Islet precursor cell (in vitro differentiated cells): ENCODE measurements at regions not wholly inside any gene's neighbourhood (a gene's known extent, or its start where the extent isn't known, plus 50 kb on each side); places are given as distances from the start of the nearest gene placed in this dataset.
A peak's percentile ranks its signal among the peaks of the same experiment; 100 is the strongest.
"Not testable (repeated sequence)": the region's sequence is repeated elsewhere in the genome, so short reads cannot be mapped to it uniquely, and the experiment has no call there.

Experiments
- DNase-seq: peaks from one replicate; pipeline ENCODE4 v3.0.0-alpha.2; 2018

DNA sequence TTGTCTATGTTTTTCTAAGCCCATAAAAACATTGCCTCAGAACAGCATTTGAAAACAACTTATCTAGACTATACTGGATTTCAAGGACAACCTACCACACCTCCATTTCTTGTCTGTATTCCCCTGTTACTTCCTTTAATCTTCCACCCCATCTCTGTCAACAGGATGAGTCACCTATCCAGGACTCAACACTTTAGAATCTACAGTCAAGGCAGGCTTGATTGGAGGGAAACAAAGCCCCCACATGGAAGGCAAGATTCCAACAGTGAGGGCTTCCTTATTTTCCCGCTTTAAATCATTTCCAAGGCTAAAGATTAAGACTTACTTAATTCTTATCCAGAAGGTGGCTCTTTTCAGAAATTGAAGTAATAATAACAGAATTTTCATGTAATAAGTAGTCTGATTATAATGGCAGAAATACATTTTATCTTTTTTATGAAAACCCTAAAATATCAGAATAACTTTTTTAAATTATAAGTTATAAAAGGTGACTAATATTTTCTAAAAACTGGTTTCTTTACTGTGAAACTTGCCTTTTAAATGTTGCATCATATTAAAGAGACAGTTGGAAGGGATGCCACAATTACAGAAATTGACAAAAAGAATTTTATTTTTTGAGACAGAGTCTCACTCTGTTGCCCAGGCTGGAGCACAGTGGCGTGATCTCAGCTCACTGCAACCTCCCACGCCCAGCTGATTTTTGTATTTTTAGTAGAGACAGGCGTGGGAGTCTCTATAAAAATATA, 138.7 kb upstream of the CCDC150 start:
- DNase-seq, result peak; percentile 59

DNA sequence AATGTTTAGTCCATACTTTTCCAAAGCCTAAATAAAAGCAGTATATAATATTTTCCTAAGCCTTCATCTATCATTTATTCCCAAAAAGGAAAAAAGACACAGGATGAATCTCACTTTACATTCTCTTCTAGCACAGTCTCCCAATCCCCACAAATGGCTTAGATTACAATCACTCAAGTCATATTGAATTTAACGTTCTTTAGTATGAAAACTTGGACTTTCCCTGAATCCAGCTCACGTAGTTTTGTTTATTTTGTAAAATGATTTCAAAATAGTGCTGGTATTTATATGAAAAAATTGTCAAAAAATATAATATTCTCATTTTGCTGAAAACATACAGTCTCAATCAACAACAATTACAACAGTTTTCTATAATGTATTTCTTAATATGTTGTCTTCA, 137.7 kb upstream of the CCDC150 start:
- no peak for DNase-seq

- DNase-seq, result no peak
Observed at GRCh38 chr2:196502386-196502785, 137.1 kb upstream of the CCDC150 start.

DNA sequence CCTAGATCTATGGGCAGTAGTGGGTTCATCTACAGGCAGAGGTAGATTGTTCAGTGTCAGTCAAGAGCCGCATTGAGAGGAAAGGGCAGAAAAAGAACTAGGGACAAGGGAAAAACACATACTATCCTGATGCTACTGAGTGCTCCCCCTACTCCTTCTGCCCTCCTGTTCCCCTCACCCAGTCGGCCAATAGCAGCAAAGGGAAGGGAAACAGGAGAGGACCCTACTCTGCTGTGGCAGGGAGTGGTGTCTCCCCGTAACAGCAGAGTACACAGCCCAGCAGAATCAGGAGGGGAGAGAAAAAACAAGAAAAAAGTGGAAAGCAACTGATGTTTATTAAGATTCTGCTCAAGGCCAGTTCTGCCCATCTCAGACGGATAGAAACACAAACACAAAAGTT, 136.1 kb upstream of the CCDC150 start:
- no peak for DNase-seq

DNA sequence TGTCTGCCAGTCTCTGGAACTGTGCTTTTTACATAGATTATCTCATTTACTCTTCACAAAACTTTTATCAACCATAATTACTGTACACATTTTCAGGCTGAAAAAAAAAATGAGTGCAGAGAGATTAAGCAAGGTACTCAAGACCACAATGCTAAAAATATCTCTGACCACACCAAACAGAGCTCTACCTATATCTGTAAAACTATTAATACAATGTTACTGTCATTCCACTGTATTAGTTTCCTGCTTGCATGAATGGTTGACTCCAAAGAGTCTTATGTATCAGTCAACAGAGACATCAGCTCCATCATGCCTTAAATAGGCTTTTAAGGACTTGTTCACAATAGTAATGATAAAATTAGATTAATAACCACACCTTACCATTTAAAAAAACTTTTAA, 134.7 kb upstream of the CCDC150 start:
- no peak for DNase-seq

GRCh38 chr2:196510246-196510645, 129.3 kb upstream of the CCDC150 start:
- DNase-seq, result no peak

DNA sequence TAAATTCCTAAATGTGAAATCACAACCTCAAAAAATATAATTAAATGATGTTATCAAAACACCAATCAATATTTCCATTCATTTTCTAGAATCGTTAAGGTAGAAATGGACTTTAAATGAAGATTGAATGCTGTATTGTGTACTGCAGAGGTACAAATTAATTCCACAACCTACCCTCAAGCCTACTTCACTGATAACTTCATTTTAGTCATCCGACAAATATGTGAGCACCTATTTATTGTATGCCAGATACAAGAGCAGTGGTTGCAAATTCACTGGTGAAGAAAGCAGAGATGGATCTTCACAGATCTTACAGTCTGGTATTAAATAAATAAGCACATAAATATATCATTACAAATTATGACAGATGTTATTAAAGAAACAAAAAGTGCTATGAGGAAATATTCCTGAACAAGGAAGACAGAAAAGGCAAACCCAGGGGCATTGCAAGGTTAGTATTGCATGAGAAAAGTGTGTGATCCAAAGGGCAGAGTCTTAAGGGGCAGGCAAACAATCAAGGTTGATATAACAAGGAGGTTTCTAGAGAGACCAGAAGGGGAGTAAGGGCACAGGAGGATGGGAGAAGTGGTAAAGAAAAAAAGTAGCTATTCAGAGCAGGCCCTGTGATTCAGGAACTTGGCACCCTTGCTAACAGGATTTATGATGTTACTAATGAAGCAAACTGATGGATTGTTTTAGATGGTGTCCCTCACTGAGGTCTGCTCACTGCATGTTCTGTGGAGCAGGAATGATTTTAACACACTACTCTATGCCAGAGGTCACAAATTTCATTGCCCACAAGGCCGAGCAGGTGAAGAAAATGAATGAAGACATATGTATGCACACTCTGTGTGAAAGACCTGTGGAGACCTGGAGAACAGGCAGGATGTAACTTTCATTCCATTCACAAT, 128.0 kb upstream of the CCDC150 start:
- no peak for DNase-seq

GRCh38 chr2:196513796-196514526, 125.6 kb upstream of the CCDC150 start:
- DNase-seq, result no peak

DNA sequence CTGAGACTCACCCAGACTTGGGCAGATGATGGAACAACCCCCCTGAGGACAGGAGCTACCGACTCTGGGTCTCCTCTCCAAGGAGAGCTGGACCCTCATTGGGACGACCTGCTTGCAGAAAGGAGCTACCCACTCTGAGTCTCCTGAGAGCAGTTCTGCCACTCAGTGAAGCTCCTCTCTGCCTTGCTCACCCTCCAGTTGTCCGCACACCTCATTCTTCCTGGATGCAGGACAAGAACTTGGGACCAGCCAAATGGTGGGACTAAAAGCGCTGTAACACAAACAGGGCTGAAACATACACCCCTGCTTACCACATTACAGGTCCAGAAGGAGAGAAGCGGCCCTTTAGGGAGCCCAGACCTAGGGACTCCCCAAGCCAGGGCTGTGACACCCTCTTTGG, 124.9 kb upstream of the CCDC150 start:
- DNase-seq, result no peak

GRCh38 chr2:196515051-196515450, 124.5 kb upstream of the CCDC150 start:
- DNase-seq, result no peak

DNA sequence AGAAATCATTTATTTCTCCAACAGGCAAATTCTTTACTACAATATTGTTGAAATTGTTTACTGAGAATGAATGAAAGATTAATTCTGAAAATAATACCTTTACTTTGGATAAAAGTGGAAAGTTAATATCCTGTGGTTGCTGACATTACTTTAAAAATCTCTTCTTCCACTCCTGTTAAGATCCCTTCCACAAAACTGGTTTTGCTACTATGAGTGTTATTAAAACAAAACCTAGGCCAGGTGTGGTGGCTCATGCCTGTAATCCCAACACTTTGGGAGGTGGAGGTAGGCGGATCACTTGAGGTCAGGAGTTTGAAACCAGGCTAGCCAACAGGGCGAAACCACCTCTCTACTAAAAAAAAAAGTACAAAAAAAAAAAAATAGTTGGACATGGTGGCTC, 123.9 kb upstream of the CCDC150 start:
- DNase-seq, result no peak

GRCh38 chr2:196516564-196516963, 123.0 kb upstream of the CCDC150 start:
- no peak for DNase-seq

- no peak for DNase-seq
Observed at GRCh38 chr2:196520605-196521004, 118.9 kb upstream of the CCDC150 start.

DNA sequence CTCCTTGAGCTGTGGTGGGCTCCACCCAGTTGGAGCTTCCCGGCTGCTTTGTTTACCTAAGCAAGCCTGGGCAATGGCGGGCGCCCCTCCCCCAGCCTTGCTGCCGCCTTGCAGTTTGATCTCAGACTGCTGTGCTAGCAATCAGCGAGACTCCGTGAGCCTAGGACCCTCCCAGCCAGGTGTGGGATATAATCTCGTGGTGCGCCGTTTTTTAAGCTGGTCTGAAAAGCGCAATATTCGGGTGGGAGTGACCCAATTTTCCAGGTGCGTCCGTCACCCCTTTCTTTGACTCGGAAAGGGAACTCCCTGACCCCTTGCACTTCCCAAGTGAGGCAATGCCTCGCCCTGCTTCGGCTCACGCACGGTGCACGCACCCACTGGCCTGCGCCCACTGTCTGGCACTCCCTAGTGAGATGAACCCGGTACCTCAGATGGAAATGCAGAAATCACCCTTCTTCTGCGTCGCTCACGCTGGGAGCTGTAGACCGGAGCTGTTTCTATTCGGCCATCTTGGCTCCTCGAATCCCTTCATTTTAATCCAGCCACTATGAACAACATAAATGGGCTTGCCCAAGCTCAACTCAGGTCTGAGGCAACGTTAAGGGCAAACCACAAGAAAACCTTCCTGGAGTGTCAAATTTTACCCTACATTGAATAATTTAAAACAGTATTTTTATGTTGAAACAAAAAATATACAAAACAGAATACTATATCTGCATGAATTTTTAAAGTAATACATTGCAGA, 112.4 kb upstream of the CCDC150 start:
- DNase-seq, result not testable (repeated sequence)

GRCh38 chr2:196528486-196529223, 110.9 kb upstream of the CCDC150 start:
- no peak for DNase-seq

DNA sequence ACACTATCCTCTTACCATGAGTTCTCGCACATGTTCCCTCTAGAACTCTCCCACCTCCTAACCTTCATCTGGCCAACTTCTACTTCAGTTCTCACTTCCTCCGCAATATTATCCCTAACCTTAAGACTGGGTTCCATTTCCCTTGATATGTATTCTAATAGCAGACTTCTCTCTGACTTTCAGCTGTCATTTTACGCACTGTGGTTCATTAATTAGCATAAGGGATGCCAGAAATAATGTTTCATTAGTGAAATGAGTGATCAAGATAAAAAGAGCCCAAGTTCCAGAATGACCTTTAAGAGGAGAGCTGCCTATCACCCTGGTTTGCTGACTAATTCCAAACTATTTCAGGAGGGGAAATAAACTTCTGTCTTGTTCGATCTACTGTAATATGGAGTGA, 108.6 kb upstream of the CCDC150 start:
- no peak for DNase-seq

- DNase-seq, result no peak
Observed at GRCh38 chr2:196533772-196534397, 105.6 kb upstream of the CCDC150 start.

DNA sequence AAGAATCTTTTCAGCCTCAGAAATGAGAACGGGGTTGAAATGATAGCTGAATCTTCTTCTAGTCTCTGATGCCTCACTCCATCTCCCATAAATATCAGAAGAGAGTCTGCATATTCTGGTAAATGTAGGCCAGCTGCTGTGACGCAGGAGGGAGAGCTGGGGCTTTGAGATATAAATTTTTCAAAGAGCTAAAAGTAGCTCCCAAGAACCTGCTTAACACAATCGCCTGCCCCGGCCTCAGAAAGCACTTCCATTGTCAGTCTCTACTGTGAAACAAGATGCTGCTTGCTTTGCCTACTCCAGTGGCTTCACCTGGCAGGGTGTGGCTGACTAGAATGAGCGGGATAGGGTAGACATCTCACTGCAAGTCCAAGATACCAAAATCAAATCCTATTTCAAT, 105.0 kb upstream of the CCDC150 start:
- no peak for DNase-seq

- DNase-seq, result no peak
Observed at GRCh38 chr2:196535061-196535460, 104.5 kb upstream of the CCDC150 start.

- DNase-seq, result no peak
Observed at GRCh38 chr2:196535742-196536141, 103.8 kb upstream of the CCDC150 start.

DNA sequence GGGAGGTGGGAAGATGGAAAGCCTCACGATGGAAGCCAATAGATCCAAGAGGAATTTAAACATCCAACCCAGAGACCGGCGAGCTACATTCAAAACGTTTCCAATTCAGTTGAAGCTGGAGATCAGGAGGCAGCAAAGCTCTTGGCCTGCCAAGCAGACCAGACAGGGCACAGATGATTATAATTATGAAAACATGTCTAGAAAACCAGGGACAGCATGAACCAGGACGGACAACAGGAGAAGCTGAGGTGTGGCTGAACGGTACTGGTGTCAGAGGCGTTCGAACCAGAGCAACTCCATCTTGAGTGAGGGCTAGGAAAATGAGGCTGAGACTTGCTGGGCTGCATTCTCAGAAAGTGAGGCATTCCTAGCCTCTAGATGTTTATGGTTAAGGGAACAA, 102.2 kb upstream of the CCDC150 start:
- DNase-seq, result no peak

- no peak for DNase-seq
Observed at GRCh38 chr2:196538189-196538588, 101.3 kb upstream of the CCDC150 start.
